Left lobe of liver (tissue), 2 donors: ENCODE measurements at regions not wholly inside any gene's neighbourhood (a gene's known extent, or its start where the extent isn't known, plus 50 kb on each side); places are given as distances from the start of the nearest gene placed in this dataset.
"Not testable (repeated sequence)": the region's sequence is repeated elsewhere in the genome, so short reads cannot be mapped to it uniquely, and the experiment has no call there.

Experiments
- ATAC-seq: fragments of 200-7000 bp; cut with Tn5 transposase; one replicate; pipeline ENCODE4 v1.9.1; 2020; ENCODE audit warnings: mild to moderate bottlenecking, moderate library complexity
- DNase-seq: peaks from one replicate; pipeline ENCODE4 v3.0.0-alpha.2; 2020; ENCODE audit warnings: low spot score
- donor health status: DM: no; HTN: no; CAD: no; lungs with moderate emphysema.
- donor health status: DM: no; HTN: yes; CAD: no.

GRCh38 chr4:155025762-155026457, 182.5 kb upstream of the NPY2R start:
- peak; percentile 63 for DNase-seq
- ATAC-seq, result peak; percentile 96

- DNase-seq, result no peak
- no peak for ATAC-seq
Observed at GRCh38 chr4:155026715-155027114, 181.7 kb upstream of the NPY2R start.

GRCh38 chr4:155032521-155033229, 175.8 kb upstream of the NPY2R start:
- ATAC-seq (no peak), DNase-seq (no peak)

GRCh38 chr4:155033604-155034003, 174.8 kb upstream of the NPY2R start:
- DNase-seq, result no peak
- no peak for ATAC-seq

GRCh38 chr4:155037031-155037430, 171.4 kb upstream of the NPY2R start:
- DNase-seq (no peak), ATAC-seq (peak; percentile 59)

- ATAC-seq (no peak), DNase-seq (no peak)
Observed at GRCh38 chr4:155038459-155038858, 170.0 kb upstream of the NPY2R start.

GRCh38 chr4:155039162-155039561, 169.3 kb upstream of the NPY2R start:
- no peak for DNase-seq
- ATAC-seq, result no peak

GRCh38 chr4:155040031-155040430, 168.4 kb upstream of the NPY2R start:
- ATAC-seq, result no peak
- DNase-seq, result no peak

- DNase-seq (no peak), ATAC-seq (no peak)
Observed at GRCh38 chr4:155042014-155042413, 166.4 kb upstream of the NPY2R start.

GRCh38 chr4:155044251-155044650, 164.2 kb upstream of the NPY2R start:
- not testable (repeated sequence) for DNase-seq, ATAC-seq

- DNase-seq (no peak), ATAC-seq (no peak)
Observed at GRCh38 chr4:155047755-155048154, 160.7 kb upstream of the NPY2R start.

- not testable (repeated sequence) for DNase-seq, ATAC-seq
Observed at GRCh38 chr4:155054042-155054441, 154.4 kb upstream of the NPY2R start.

- ATAC-seq, result no peak
- DNase-seq, result no peak
Observed at GRCh38 chr4:155060419-155060818, 148.0 kb upstream of the NPY2R start.

GRCh38 chr4:155060873-155061272, 147.6 kb upstream of the NPY2R start:
- no peak for ATAC-seq
- DNase-seq, result no peak

- no peak for ATAC-seq
- no peak for DNase-seq
Observed at GRCh38 chr4:155062948-155063347, 145.5 kb upstream of the NPY2R start.

- not testable (repeated sequence) for ATAC-seq, DNase-seq
Observed at GRCh38 chr4:155064934-155065333, 143.5 kb upstream of the NPY2R start.

- no peak for ATAC-seq
- DNase-seq, result no peak
Observed at GRCh38 chr4:155066871-155067270, 141.6 kb upstream of the NPY2R start.

- no peak for ATAC-seq
- no peak for DNase-seq
Observed at GRCh38 chr4:155071962-155072361, 136.5 kb upstream of the NPY2R start.

- ATAC-seq (no peak), DNase-seq (no peak)
Observed at GRCh38 chr4:155072417-155072816, 136.0 kb upstream of the NPY2R start.

- ATAC-seq, result no peak
- no peak for DNase-seq
Observed at GRCh38 chr4:155073852-155074251, 134.6 kb upstream of the NPY2R start.

- DNase-seq, result no peak
- no peak for ATAC-seq
Observed at GRCh38 chr4:155076256-155076785, 132.1 kb upstream of the NPY2R start.
